GM12864 (cell line): ENCODE measurements at regions not wholly inside any gene's neighbourhood (a gene's known extent, or its start where the extent isn't known, plus 50 kb on each side); places are given as distances from the start of the nearest gene placed in this dataset.

Experiments used
- DNase-seq: peaks from one replicate; pipeline ENCODE4 v3.0.0-alpha.2; 2011; ENCODE audit warnings: low read depth
- H3K4me3 ChIP-seq: 2 replicates; pipeline ENCODE4 v1.5.1; 2011; ENCODE audit warnings: mild to moderate bottlenecking, low read depth, low read length, control low read depth
- CTCF ChIP-seq: IDR thresholded peaks from 2 replicates; pipeline ENCODE4 v1.5.1; 2011; ENCODE audit warnings: low read depth, mild to moderate bottlenecking, moderate library complexity, low read length, control low read depth, inconsistent platforms; ENCODE audit errors: missing control alignments

GRCh38 chr6:134724771-134725340, 225.0 kb downstream of the ALDH8A1 start:
- H3K4me3 ChIP-seq, result no peak overlapping the region
- TF ChIP-seq CTCF, result no peak
- no peak for DNase-seq

GRCh38 chr6:134723081-134723871, 226.6 kb downstream of the ALDH8A1 start:
- no peak overlapping the region for H3K4me3 ChIP-seq
- TF ChIP-seq CTCF, result no peak
- DNase-seq, result no peak

GRCh38 chr6:134722200-134722870, 227.6 kb downstream of the ALDH8A1 start:
- no peak overlapping the region for H3K4me3 ChIP-seq
- TF ChIP-seq CTCF, result no peak
- no peak for DNase-seq

- no peak overlapping the region for H3K4me3 ChIP-seq
- TF ChIP-seq CTCF, result no peak
- no peak for DNase-seq
These were observed 228.9 kb downstream of the ALDH8A1 start for GRCh38 chr6:134721060-134721405.

- no peak for DNase-seq
- no peak overlapping the region for H3K4me3 ChIP-seq
- TF ChIP-seq CTCF, result no peak
These were observed 229.4 kb downstream of the ALDH8A1 start for GRCh38 chr6:134720353-134721059.

GRCh38 chr6:134719911-134720310, 230.0 kb downstream of the ALDH8A1 start:
- no peak for TF ChIP-seq CTCF
- DNase-seq, result no peak
- no peak overlapping the region for H3K4me3 ChIP-seq
